Adrenal gland (tissue), 5 donors: ENCODE measurements at regions not wholly inside any gene's neighbourhood (a gene's known extent, or its start where the extent isn't known, plus 50 kb on each side); places are given as distances from the start of the nearest gene placed in this dataset.

Source experiments
- POLR2A ChIP-seq, 2 donors: fragments of 450-650 bp; IDR thresholded peaks; one replicate each; pipeline ENCODE4 v1.6.1; 2017; ENCODE audit warnings: antibody characterized with exemption in 2 of 2, mild to moderate bottlenecking in 2 of 2, moderate library complexity in 1 of 2
- TF ChIP-seq, protein P1 (sequence below), 6 experiments: fragments of 450-650 bp in 4 of 6; fragments of 200-600 bp in 2 of 6; sonication (generic) in 1 of 6; IDR thresholded peaks; 1 replicate in 5 of 6; 2 replicates in 1 of 6; pipeline versions ENCODE4 v1.5.1 to v1.8.0; 2016 to 2021; ENCODE audit warnings: antibody characterized with exemption in 6 of 6, mild to moderate bottlenecking in 2 of 6, moderate library complexity in 1 of 6
- donor health status: DM: no; HTN: no; CAD: no.

DNA sequence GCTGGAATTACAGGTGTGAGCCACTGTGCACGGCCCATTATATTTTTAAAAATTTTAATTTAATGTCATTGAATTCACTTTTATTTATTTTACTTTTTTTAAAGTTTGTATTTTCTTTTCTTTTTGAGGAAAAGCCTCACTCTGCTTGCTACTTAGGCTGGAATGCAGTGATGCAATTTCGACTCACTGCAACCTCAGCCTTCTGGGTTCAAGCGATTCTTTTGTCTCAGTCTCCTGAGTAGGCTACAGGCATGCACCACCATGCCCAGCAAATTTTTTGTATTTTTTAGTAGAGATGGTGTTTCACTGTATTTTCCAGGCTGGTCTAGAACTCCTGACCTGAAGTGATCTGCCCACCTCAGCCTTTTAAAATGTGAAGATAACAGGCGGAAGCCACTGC is 277.5 kb upstream of the HSFY2 start:
- TF ChIP-seq, protein P1, sequence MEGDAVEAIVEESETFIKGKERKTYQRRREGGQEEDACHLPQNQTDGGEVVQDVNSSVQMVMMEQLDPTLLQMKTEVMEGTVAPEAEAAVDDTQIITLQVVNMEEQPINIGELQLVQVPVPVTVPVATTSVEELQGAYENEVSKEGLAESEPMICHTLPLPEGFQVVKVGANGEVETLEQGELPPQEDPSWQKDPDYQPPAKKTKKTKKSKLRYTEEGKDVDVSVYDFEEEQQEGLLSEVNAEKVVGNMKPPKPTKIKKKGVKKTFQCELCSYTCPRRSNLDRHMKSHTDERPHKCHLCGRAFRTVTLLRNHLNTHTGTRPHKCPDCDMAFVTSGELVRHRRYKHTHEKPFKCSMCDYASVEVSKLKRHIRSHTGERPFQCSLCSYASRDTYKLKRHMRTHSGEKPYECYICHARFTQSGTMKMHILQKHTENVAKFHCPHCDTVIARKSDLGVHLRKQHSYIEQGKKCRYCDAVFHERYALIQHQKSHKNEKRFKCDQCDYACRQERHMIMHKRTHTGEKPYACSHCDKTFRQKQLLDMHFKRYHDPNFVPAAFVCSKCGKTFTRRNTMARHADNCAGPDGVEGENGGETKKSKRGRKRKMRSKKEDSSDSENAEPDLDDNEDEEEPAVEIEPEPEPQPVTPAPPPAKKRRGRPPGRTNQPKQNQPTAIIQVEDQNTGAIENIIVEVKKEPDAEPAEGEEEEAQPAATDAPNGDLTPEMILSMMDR (IDR thresholded peaks at IDR 0.05), result no peak
- TF ChIP-seq POLR2A (IDR thresholded peaks at IDR 0.05), result no peak
